H9 (cell line): ENCODE measurements at regions not wholly inside any gene's neighbourhood (a gene's known extent, or its start where the extent isn't known, plus 50 kb on each side); places are given as distances from the start of the nearest gene placed in this dataset.

Experiments used
- DNase-seq: peaks from one replicate; pipeline ENCODE4 v3.0.0-alpha.2; 2017
- H2AFZ ChIP-seq: one replicate; pipeline ENCODE4 v1.6.1; 2013; ENCODE audit warnings: mild to moderate bottlenecking, low read length, control low read depth, moderate library complexity
- H2AK5ac ChIP-seq: 2 replicates; pipeline ENCODE4 v1.6.1; 2013; ENCODE audit warnings: low read length, control low read depth, mixed read lengths; ENCODE audit not compliant: insufficient read length
- H2BK120ac ChIP-seq: one replicate; pipeline ENCODE4 v1.6.1; 2013; ENCODE audit warnings: low read depth, mild to moderate bottlenecking, low read length, control low read depth, inconsistent platforms; ENCODE audit not compliant: poor library complexity, severe bottlenecking
- H2BK12ac ChIP-seq: 2 replicates; pipeline ENCODE4 v1.6.1; 2013; ENCODE audit warnings: low read length, control low read depth, mixed read lengths, low read depth; ENCODE audit not compliant: insufficient read length
- H2BK15ac ChIP-seq: 2 replicates; pipeline ENCODE4 v1.6.1; 2013; ENCODE audit warnings: low read depth, low read length, control low read depth
- H2BK20ac ChIP-seq: one replicate; pipeline ENCODE4 v1.6.1; 2013; ENCODE audit warnings: low read depth, mild to moderate bottlenecking, low read length, control low read depth, inconsistent platforms; ENCODE audit not compliant: poor library complexity, severe bottlenecking
- H2BK5ac ChIP-seq: 2 replicates; pipeline ENCODE4 v1.6.1; 2013; ENCODE audit warnings: low read length, control low read depth, mixed read lengths; ENCODE audit not compliant: insufficient read length
- H3K14ac ChIP-seq: 2 replicates; pipeline ENCODE4 v1.6.1; 2013; ENCODE audit warnings: low read length, control low read depth; ENCODE audit not compliant: insufficient read depth
- H3K18ac ChIP-seq: 2 replicates; pipeline ENCODE4 v1.6.1; 2013; ENCODE audit warnings: low read depth, mild to moderate bottlenecking, mixed read lengths, low read length, control low read depth; ENCODE audit not compliant: insufficient read length
- H3K23ac ChIP-seq: 2 replicates; pipeline ENCODE4 v1.6.1; 2013; ENCODE audit warnings: low read length, control low read depth, mixed read lengths, low read depth; ENCODE audit not compliant: insufficient read length
- H3K23me2 ChIP-seq: 2 replicates; pipeline ENCODE4 v1.6.1; 2013; ENCODE audit warnings: low read depth, mild to moderate bottlenecking, mixed read lengths, low read length, control low read depth; ENCODE audit not compliant: insufficient read length, poor library complexity, severe bottlenecking
- H3K27ac ChIP-seq: 2 replicates; pipeline ENCODE4 v1.5.1; 2013; ENCODE audit warnings: low read length, control low read depth, mixed read lengths, low read depth; ENCODE audit not compliant: insufficient read length
- H3K27me3 ChIP-seq: 2 replicates; pipeline ENCODE4 v1.6.1; 2013; ENCODE audit warnings: low read length, control low read depth, inconsistent platforms; ENCODE audit not compliant: insufficient read depth
- H3K4ac ChIP-seq: 2 replicates; pipeline ENCODE4 v1.6.1; 2013; ENCODE audit warnings: low read depth, mild to moderate bottlenecking, control low read depth, inconsistent platforms, low read length, moderate library complexity
- H3K4me1 ChIP-seq: 2 replicates; pipeline ENCODE4 v1.6.1; 2013; ENCODE audit warnings: low read length, control low read depth, inconsistent platforms; ENCODE audit not compliant: insufficient read depth
- H3K4me2 ChIP-seq: 2 replicates; pipeline ENCODE4 v1.6.1; 2013; ENCODE audit warnings: low read length, control low read depth, mixed read lengths; ENCODE audit not compliant: insufficient read length, insufficient read depth
- H3K56ac ChIP-seq: 2 replicates; pipeline ENCODE4 v1.6.1; 2013; ENCODE audit warnings: low read depth, mild to moderate bottlenecking, mixed read lengths, low read length, control low read depth; ENCODE audit not compliant: insufficient read length
- H3K79me1 ChIP-seq: 2 replicates; pipeline ENCODE4 v1.6.1; 2013; ENCODE audit warnings: low read depth, mild to moderate bottlenecking, moderate library complexity, low read length, control low read depth, inconsistent platforms; ENCODE audit not compliant: insufficient read depth, poor library complexity, severe bottlenecking
- H3K79me2 ChIP-seq: 2 replicates; pipeline ENCODE4 v1.6.1; 2013; ENCODE audit warnings: low read length, control low read depth, inconsistent platforms; ENCODE audit not compliant: insufficient read depth
- H3K9ac ChIP-seq: 2 replicates; pipeline ENCODE4 v1.6.1; 2013; ENCODE audit warnings: low read length, control low read depth, mixed read lengths; ENCODE audit not compliant: insufficient read length; ENCODE audit errors: extremely low read depth
- H3K9me3 ChIP-seq: one replicate; pipeline ENCODE4 v1.6.1; 2013; ENCODE audit warnings: low read depth, low read length, inconsistent platforms; ENCODE audit not compliant: control insufficient read depth
- H3T11ph ChIP-seq: one replicate; pipeline ENCODE4 v1.6.1; 2013; ENCODE audit warnings: mild to moderate bottlenecking, low read length, control low read depth, inconsistent platforms
- H4K20me1 ChIP-seq: one replicate; pipeline ENCODE4 v1.6.1; 2013; ENCODE audit not compliant: control insufficient read depth, insufficient read length, insufficient read depth
- H4K5ac ChIP-seq: 2 replicates; pipeline ENCODE4 v1.6.1; 2013; ENCODE audit warnings: low read depth, mild to moderate bottlenecking, mixed read lengths, low read length, control low read depth; ENCODE audit not compliant: insufficient read length
- H4K8ac ChIP-seq: replicated peaks from 2 replicates; pipeline ENCODE4 v1.6.1; 2013; ENCODE audit warnings: low read length, control low read depth, mixed read lengths, low read depth; ENCODE audit not compliant: insufficient read length
- H4K91ac ChIP-seq: 2 replicates; pipeline ENCODE4 v1.6.1; 2013; ENCODE audit warnings: low read depth, mild to moderate bottlenecking, moderate library complexity, mixed read lengths, low read length, control low read depth; ENCODE audit not compliant: insufficient read length
- H3K27ac Mint-ChIP-seq, 3 experiments: 2 replicates in 2 of 3; 3 replicates in 1 of 3; pipeline ENCODE4 v1.8.0; 2020 to 2021; ENCODE audit warnings: mixed read lengths in 3 of 3, mild to moderate bottlenecking in 1 of 3, moderate library complexity in 1 of 3
- H3K27me3 Mint-ChIP-seq: 2 replicates; pipeline ENCODE4 v1.8.0; 2021; ENCODE audit warnings: low read depth, mild to moderate bottlenecking, moderate library complexity, mixed read lengths
- H3K36me3 Mint-ChIP-seq, 3 experiments: 2 replicates in 2 of 3; 3 replicates in 1 of 3; pipeline ENCODE4 v1.8.0; 2020 to 2021; ENCODE audit warnings: low read depth in 3 of 3, mixed read lengths in 3 of 3; ENCODE audit not compliant: insufficient read depth in 1 of 3
- H3K4me1 Mint-ChIP-seq, 2 experiments: 2 replicates each; pipeline ENCODE4 v1.8.0; 2020; ENCODE audit warnings: mixed read lengths in 2 of 2
- H3K4me3 Mint-ChIP-seq, 2 experiments: 2 replicates in 1 of 2; 3 replicates in 1 of 2; pipeline ENCODE4 v1.8.0; 2020 to 2021; ENCODE audit warnings: mild to moderate bottlenecking in 2 of 2, mixed read lengths in 2 of 2, moderate library complexity in 1 of 2
- H3K9me3 Mint-ChIP-seq, 2 experiments: 2 replicates in 1 of 2; 3 replicates in 1 of 2; pipeline ENCODE4 v1.8.0; 2020; ENCODE audit warnings: mild to moderate bottlenecking in 2 of 2, mixed read lengths in 2 of 2, moderate library complexity in 1 of 2
- WGBS: extraction: QIAGEN DNeasy Blood & Tissue Kit; methylation state at CpG from one replicate; pipeline ENCODE4 v1.1.7; 2013; ENCODE audit warnings: missing lambda C conversion rate, low lambda C conversion rate, mixed read lengths; ENCODE audit not compliant: insufficient read length; ENCODE audit errors: extremely low coverage; 5-methylcytosine and 5-hydroxymethylcytosine counted together
- TF ChIP-seq, protein P1 (sequence below): fragments of 200-600 bp; sonication (generic); conservative IDR thresholded peaks from 3 replicates; pipeline ENCODE4 v1.8.0; 2021; ENCODE audit warnings: antibody characterized with exemption, mild to moderate bottlenecking

DNA sequence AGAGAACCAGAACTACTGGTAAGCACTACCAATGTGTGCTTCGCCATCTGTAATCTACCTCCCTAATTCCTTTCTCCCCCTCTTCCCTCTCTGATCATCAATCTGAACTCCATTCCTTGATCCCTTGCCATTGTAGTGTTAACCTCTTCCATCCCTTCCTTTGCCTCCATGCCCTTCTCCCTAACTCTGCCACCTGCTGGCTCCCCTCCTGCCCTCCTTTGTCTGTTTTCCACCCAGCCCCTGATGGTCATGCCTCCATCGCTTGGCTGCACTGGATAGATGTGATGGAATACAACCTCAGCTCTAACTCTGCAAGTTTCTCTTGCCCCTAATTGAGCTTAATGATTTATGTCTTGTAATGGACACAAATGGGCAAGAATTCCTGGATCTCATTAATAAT is 108.2 kb upstream of the ASIC2 start:
- Mint-ChIP-seq H3K4me3 (no peak overlapping the region), H3K27ac (no peak overlapping the region), H3K9me3 (no peaks in the 10 kb centered on the region; a peak in 2 of 5 replicates), H3K36me3 (no peaks in the 10 kb centered on the region; a peak in 2 of 7 replicates), H3K27me3 (peaks cover 9% of the 10 kb centered on the region), H3K4me1 (peaks cover 6 to 10% of the 10 kb centered on the region in 2 experiments)
- Histone ChIP-seq H2BK12ac (no peak overlapping the region), H3K23me2 (no peaks in the 10 kb centered on the region), H3K9ac (no peak overlapping the region), H3K14ac (no peak overlapping the region), H3K27ac (no peak overlapping the region), H4K91ac (no peak overlapping the region), H3K27me3 (no peaks in the 10 kb centered on the region), H3K4ac (no peak overlapping the region), H3T11ph (no peak overlapping the region), H2BK15ac (no peak overlapping the region), H3K23ac (no peak overlapping the region), H2BK5ac (no peak overlapping the region), H2BK20ac (no peak overlapping the region), H3K9me3 (no peaks in the 10 kb centered on the region), H3K56ac (no peak overlapping the region), H3K4me2 (no peak overlapping the region), H3K79me2 (no peaks in the 10 kb centered on the region), H3K4me1 (no peaks in the 10 kb centered on the region), H2BK120ac (no peak overlapping the region), H4K5ac (no peak overlapping the region), H3K79me1 (no peaks in the 10 kb centered on the region), H4K20me1 (no peaks in the 10 kb centered on the region), H2AK5ac (no peak overlapping the region), H4K8ac (no peak overlapping the region), H3K18ac (no peak overlapping the region), H2AFZ (no peak overlapping the region)
- TF ChIP-seq, protein P1, sequence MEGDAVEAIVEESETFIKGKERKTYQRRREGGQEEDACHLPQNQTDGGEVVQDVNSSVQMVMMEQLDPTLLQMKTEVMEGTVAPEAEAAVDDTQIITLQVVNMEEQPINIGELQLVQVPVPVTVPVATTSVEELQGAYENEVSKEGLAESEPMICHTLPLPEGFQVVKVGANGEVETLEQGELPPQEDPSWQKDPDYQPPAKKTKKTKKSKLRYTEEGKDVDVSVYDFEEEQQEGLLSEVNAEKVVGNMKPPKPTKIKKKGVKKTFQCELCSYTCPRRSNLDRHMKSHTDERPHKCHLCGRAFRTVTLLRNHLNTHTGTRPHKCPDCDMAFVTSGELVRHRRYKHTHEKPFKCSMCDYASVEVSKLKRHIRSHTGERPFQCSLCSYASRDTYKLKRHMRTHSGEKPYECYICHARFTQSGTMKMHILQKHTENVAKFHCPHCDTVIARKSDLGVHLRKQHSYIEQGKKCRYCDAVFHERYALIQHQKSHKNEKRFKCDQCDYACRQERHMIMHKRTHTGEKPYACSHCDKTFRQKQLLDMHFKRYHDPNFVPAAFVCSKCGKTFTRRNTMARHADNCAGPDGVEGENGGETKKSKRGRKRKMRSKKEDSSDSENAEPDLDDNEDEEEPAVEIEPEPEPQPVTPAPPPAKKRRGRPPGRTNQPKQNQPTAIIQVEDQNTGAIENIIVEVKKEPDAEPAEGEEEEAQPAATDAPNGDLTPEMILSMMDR: peak; percentile 27; the same call in 1 of the 3 replicates
- no CpG with 5 or more reads among the region's 2 CpGs for WGBS
- DNase-seq: no peak
